A673 (cell line): ENCODE measurements at regions not wholly inside any gene's neighbourhood (a gene's known extent, or its start where the extent isn't known, plus 50 kb on each side); places are given as distances from the start of the nearest gene placed in this dataset.
A peak's percentile ranks its signal among the peaks of the same experiment; 100 is the strongest.

Source experiments
- BruUV-seq: library from RNA; stranded (reverse); fragments of 400-500 nt; replicated peaks from 2 replicates; lab custom pipeline; 2021; lab: Mats Ljungman, UMichigan
- CTCF ChIA-PET: fragments of 300-600 bp; sonication (Branson Sonifier 250); formaldehyde crosslinking; loops from one replicate; lab custom pipeline; 2022; ENCODE audit warnings: antibody characterized with exemption; lab: Charles Lee
- POLR2A ChIA-PET: fragments of 300-600 bp; sonication (Branson Sonifier 250); formaldehyde crosslinking; loops from one replicate; lab custom pipeline; 2022; ENCODE audit warnings: antibody characterized with exemption; ENCODE audit not compliant: low non-redundant PET; lab: Charles Lee
- DNase-seq: peaks from one replicate; pipeline ENCODE4 v3.0.0-alpha.2; 2015; ENCODE audit warnings: low spot score
- H3K27ac ChIP-seq: fragments of 200-600 bp; sonication (generic); 2 replicates; pipeline ENCODE4 v1.5.1; 2016; ENCODE audit warnings: mixed run types, low read depth, mild to moderate bottlenecking, mixed read lengths, antibody characterized with exemption, low read length; ENCODE audit not compliant: poor library complexity, severe bottlenecking
- H3K27me3 ChIP-seq: fragments of 200-600 bp; sonication (generic); replicated peaks from 2 replicates; pipeline ENCODE4 v1.6.1; 2017; ENCODE audit warnings: mixed run types, low read depth, mild to moderate bottlenecking, mixed read lengths, antibody characterized with exemption, low read length; ENCODE audit not compliant: insufficient read depth, poor library complexity
- H3K36me3 ChIP-seq: fragments of 200-600 bp; sonication (generic); 2 replicates; pipeline ENCODE4 v1.6.1; 2016; ENCODE audit warnings: mixed run types, mild to moderate bottlenecking, mixed read lengths, antibody characterized with exemption, low read length; ENCODE audit not compliant: insufficient read depth, poor library complexity, severe bottlenecking
- H3K4me1 ChIP-seq: fragments of 200-600 bp; sonication (generic); 2 replicates; pipeline ENCODE4 v1.6.1; 2017; ENCODE audit warnings: mixed run types, mild to moderate bottlenecking, mixed read lengths, antibody characterized with exemption, low read length; ENCODE audit not compliant: insufficient read depth, poor library complexity, severe bottlenecking
- H3K4me3 ChIP-seq: fragments of 200-600 bp; sonication (generic); 2 replicates; pipeline ENCODE4 v1.5.1; 2016; ENCODE audit warnings: low read depth, mixed run types, mild to moderate bottlenecking, mixed read lengths, low read length; ENCODE audit not compliant: poor library complexity, severe bottlenecking
- H3K9me3 ChIP-seq: fragments of 200-600 bp; sonication (generic); 2 replicates; pipeline ENCODE4 v1.6.1; 2016; ENCODE audit warnings: mixed run types, low read depth, mild to moderate bottlenecking, mixed read lengths, antibody characterized with exemption, low read length; ENCODE audit not compliant: poor library complexity, severe bottlenecking
- CTCF ChIP-seq: fragments of 300-800, 200-600 bp; sonication (generic); conservative IDR thresholded peaks from 2 replicates; pipeline ENCODE4 v1.5.1; 2017; ENCODE audit warnings: low read depth, mild to moderate bottlenecking, antibody characterized with exemption, low read length, moderate library complexity, mixed read lengths
- EZH2 ChIP-seq: fragments of 200-600 bp; sonication (generic); IDR thresholded peaks from 2 replicates; pipeline ENCODE4 v1.6.1; 2017; ENCODE audit warnings: borderline replicate concordance, low read depth, mild to moderate bottlenecking, mixed read lengths, antibody characterized with exemption, low read length; ENCODE audit not compliant: poor library complexity, severe bottlenecking
- intact Hi-C: fragments of 100-400 bp; cut with micrococcal nuclease; formaldehyde crosslinking; loops from one replicate; pipeline ENCODE4 v1.10.0; 2022; ENCODE audit not compliant: unreplicated experiment

- ChIA-PET POLR2A (no interaction called here), CTCF (no interaction called here)
- Histone ChIP-seq H3K4me1 (no peaks in the 10 kb centered on the region), H3K36me3 (no peaks in the 10 kb centered on the region), H3K27me3 (no peaks in the 10 kb centered on the region), H3K4me3 (no peak overlapping the region), H3K9me3 (no peaks in the 10 kb centered on the region), H3K27ac (no peak overlapping the region)
- no TSS peak for BruUV-seq
- intact Hi-C loops = no loop called here
- no peak for TF ChIP-seq CTCF
- no peak for TF ChIP-seq EZH2
- no peak for DNase-seq
These were observed 322.0 kb upstream of the FKBP1C start for GRCh38 chr6:62889240-62889639.

DNA sequence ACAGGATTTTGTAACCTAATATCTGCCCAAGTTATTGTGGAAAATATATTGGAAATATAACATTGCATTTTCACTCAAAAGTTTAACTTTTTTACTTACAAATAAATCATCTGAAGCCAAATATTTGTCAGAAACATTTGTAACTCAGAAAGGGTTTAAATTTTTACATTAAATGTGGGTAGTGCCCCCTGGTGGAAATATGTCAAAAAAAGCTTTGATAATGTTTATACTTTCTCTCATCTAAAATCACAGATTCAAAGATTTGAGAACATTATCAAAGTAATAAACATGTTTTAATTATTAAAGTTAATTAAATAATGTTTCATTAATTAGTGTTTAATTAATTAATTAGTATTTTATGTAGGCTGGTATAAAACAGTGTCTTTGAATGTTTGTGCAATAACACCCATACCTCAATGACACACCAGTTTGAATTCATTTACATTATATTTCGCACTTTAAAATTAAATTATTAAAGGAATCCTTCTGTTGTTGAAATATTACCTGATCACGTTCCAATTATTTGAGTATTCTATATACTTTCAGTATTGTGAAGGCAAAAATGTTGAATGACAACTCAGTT lies 320.1 kb upstream of the FKBP1C start:
- H3K27ac ChIP-seq = no peak overlapping the region
- no peaks in the 10 kb centered on the region for H3K36me3 ChIP-seq
- ChIA-PET CTCF (no interaction called here), POLR2A (no interaction called here)
- peak; percentile 12 for DNase-seq
- BruUV-seq = no TSS peak
- no peak overlapping the region for H3K4me3 ChIP-seq
- H3K27me3 ChIP-seq = no peaks in the 10 kb centered on the region
- no peaks in the 10 kb centered on the region for H3K9me3 ChIP-seq
- H3K4me1 ChIP-seq = no peaks in the 10 kb centered on the region
- intact Hi-C loops = no loop called here
- TF ChIP-seq CTCF = peak; percentile 53; the same call in 1 of the 2 replicates
- TF ChIP-seq EZH2 = no peak

DNA sequence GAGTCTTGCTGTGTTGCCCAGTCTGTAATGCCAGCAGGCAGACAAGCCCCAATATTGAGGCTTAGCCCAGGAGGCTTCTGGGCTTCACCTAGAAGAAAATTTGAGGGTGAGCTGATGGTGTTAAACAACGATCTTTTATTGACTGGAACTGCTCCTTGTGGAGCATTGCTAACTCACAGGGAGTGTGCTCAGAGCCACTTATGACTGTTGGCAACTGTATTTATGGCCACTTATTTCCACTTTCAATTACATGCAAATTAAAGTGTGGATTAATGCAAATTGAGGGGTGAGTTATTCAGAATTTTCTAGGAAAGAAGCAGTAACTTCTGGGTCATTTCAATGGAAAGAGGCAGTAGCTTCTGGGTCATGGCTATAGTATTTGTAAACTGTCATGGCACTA lies 317.2 kb upstream of the FKBP1C start:
- Histone ChIP-seq H3K9me3 (no peaks in the 10 kb centered on the region), H3K27me3 (no peaks in the 10 kb centered on the region), H3K27ac (no peak overlapping the region), H3K36me3 (no peaks in the 10 kb centered on the region), H3K4me1 (no peaks in the 10 kb centered on the region), H3K4me3 (no peak overlapping the region)
- TF ChIP-seq EZH2 = no peak
- no peak for TF ChIP-seq CTCF
- ChIA-PET POLR2A (no interaction called here), CTCF (no interaction called here)
- intact Hi-C loops = no loop called here
- DNase-seq = no peak
- no TSS peak for BruUV-seq
